Tibial artery (tissue), 4 donors: ENCODE measurements at regions not wholly inside any gene's neighbourhood (a gene's known extent, or its start where the extent isn't known, plus 50 kb on each side); places are given as distances from the start of the nearest gene placed in this dataset.

Experiments
- DNase-seq, 2 donors: peaks; one replicate each; pipeline ENCODE4 v3.0.0-alpha.2; 2019
- H3K27ac ChIP-seq, 2 donors: fragments of 200-600 bp; sonication (generic) in 1 of 2; 1 replicate in 1 of 2; 2 replicates in 1 of 2; pipeline ENCODE4 v1.5.1; 2018 to 2019; ENCODE audit warnings: mild to moderate bottlenecking in 1 of 2
- H3K27me3 ChIP-seq, 2 donors: fragments of 200-600 bp; sonication (generic) in 1 of 2; one replicate each; pipeline versions ENCODE4 v1.5.1 to v1.6.0; 2016 to 2019
- H3K36me3 ChIP-seq, 3 donors: fragments of 200-600 bp; sonication (generic) in 2 of 3; one replicate each; pipeline ENCODE4 v1.5.1; 2016 to 2019; ENCODE audit warnings: mild to moderate bottlenecking in 2 of 3
- H3K4me1 ChIP-seq, 4 donors: fragments of 200-600 bp; sonication (generic) in 2 of 4; 1 replicate in 3 of 4; 2 replicates in 1 of 4; pipeline ENCODE4 v1.5.1; 2016 to 2019
- H3K4me3 ChIP-seq, 2 donors: fragments of 200-600 bp; sonication (generic) in 1 of 2; 1 replicate in 1 of 2; 2 replicates in 1 of 2; pipeline ENCODE4 v1.5.1; 2018 to 2019; ENCODE audit warnings: mild to moderate bottlenecking in 2 of 2
- H3K9me3 ChIP-seq, 3 donors: fragments of 200-600 bp; sonication (generic) in 1 of 3; one replicate each; pipeline ENCODE4 v1.5.1; 2016 to 2019
- CTCF ChIP-seq, 2 experiments: fragments of 200-600 bp in 1 of 2; fragments of 450-650 bp in 1 of 2; IDR thresholded peaks; one replicate each; pipeline ENCODE4 v1.5.1; 2017 to 2019; ENCODE audit warnings: antibody characterized with exemption in 2 of 2, mild to moderate bottlenecking in 1 of 2, moderate library complexity in 1 of 2
- intact Hi-C: fragments of 100-400 bp; cut with DNase I; formaldehyde crosslinking; loops from one replicate; pipeline ENCODE4 v1.15.0; 2023; ENCODE audit warnings: low total_unique reads

- no peak for TF ChIP-seq CTCF (IDR thresholded peaks at IDR 0.05)
- Histone ChIP-seq H3K36me3 (no peaks in the 10 kb centered on the region), H3K27me3 (no peaks in the 10 kb centered on the region), H3K4me3 (no peak overlapping the region), H3K4me1 (no peaks in the 10 kb centered on the region), H3K27ac (no peak overlapping the region), H3K9me3 (peaks cover 0 to 6% (median 0%) of the 10 kb centered on the region in 3 donors)
- intact Hi-C loops: no loop called here
- DNase-seq: no peak
Observed at GRCh38 chr18:24685254-24685959, 225.0 kb downstream of the HRH4 start.

- peaks cover 0 to 4% (median 0%) of the 10 kb centered on the region in 3 donors for H3K9me3 ChIP-seq
- H3K27me3 ChIP-seq: no peaks in the 10 kb centered on the region
- H3K4me3 ChIP-seq: no peak overlapping the region
- H3K36me3 ChIP-seq: no peaks in the 10 kb centered on the region
- no peak for DNase-seq
- no peak overlapping the region for H3K27ac ChIP-seq
- TF ChIP-seq CTCF (IDR thresholded peaks at IDR 0.05): no peak
- no peaks in the 10 kb centered on the region for H3K4me1 ChIP-seq
- intact Hi-C loops: no loop called here
Observed at GRCh38 chr18:24695168-24695567, 234.7 kb downstream of the HRH4 start.

- Histone ChIP-seq H3K4me3 (no peak overlapping the region), H3K4me1 (peaks cover 0 to 15% (median 8%) of the 10 kb centered on the region in 4 donors), H3K9me3 (no peaks in the 10 kb centered on the region), H3K36me3 (no peaks in the 10 kb centered on the region), H3K27ac (no peak overlapping the region), H3K27me3 (no peaks in the 10 kb centered on the region)
- no peak for DNase-seq
- TF ChIP-seq CTCF (IDR thresholded peaks at IDR 0.05): no peak
- intact Hi-C loops: no loop called here
Observed at GRCh38 chr18:24702001-24702515, 241.6 kb downstream of the HRH4 start.

- Histone ChIP-seq H3K4me3 (no peak overlapping the region), H3K27me3 (no peaks in the 10 kb centered on the region), H3K9me3 (no peaks in the 10 kb centered on the region), H3K27ac (no peak overlapping the region), H3K36me3 (no peaks in the 10 kb centered on the region), H3K4me1 (peaks cover 0 to 15% (median 8%) of the 10 kb centered on the region in 4 donors)
- no peak for TF ChIP-seq CTCF (IDR thresholded peaks at IDR 0.05)
- no peak for DNase-seq
- intact Hi-C loops: no loop called here
Observed at GRCh38 chr18:24703316-24703715, 242.9 kb downstream of the HRH4 start.

GRCh38 chr18:24704946-24705630 lies 244.7 kb downstream of the HRH4 start:
- H3K27me3 ChIP-seq: no peaks in the 10 kb centered on the region
- no peaks in the 10 kb centered on the region for H3K36me3 ChIP-seq
- H3K4me1 ChIP-seq: peaks cover 0 to 15% (median 8%) of the 10 kb centered on the region in 4 donors
- intact Hi-C loops: loop anchor here (5.0 kb wide), 1 partner anchor 143 kb away; no protein-coding TSS in a partner anchor
- no peaks in the 10 kb centered on the region for H3K9me3 ChIP-seq
- H3K27ac ChIP-seq: no peak overlapping the region
- no peak overlapping the region for H3K4me3 ChIP-seq
- no peak for TF ChIP-seq CTCF (IDR thresholded peaks at IDR 0.05)
- DNase-seq: no peak
